ENCODE measurements at regions not wholly inside any gene's neighbourhood (a gene's known extent, or its start where the extent isn't known, plus 50 kb on each side); places are given as distances from the start of the nearest gene placed in this dataset.

DNA sequence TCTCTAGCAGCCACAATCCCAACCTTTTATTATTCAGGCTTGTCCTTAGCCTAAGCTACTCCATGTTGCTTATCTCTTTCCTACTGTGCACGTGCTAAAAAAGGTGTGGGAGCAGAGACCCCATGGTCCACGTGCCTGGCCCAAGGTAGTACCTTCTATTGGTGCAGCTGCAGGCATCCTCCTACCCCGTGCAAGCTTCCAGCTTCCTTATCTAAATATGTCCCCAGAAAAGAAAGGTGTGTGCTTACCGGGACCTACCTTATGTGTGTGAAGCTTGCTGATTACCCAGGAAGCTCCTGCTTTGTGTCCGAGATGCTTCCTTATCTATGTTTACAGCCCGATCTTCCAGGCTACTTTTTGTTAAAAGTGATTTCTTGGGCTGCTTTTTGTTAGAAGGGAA lies 2382.4 kb downstream of the PCDH9 start:
- no peak for TF ChIP-seq CTCF (IDR thresholded peaks at IDR 0.05)
- no peak for TF ChIP-seq POLR2A (IDR thresholded peaks at IDR 0.05)
